OCI-LY7 (cell line): ENCODE measurements at regions not wholly inside any gene's neighbourhood (a gene's known extent, or its start where the extent isn't known, plus 50 kb on each side); places are given as distances from the start of the nearest gene placed in this dataset.

Experiments
- EZH2phosphoT487 ChIP-seq: fragments of 200-600 bp; sonication (generic); IDR thresholded peaks from 2 replicates; pipeline ENCODE4 v1.6.1; 2018; ENCODE audit warnings: low read depth, borderline replicate concordance, mild to moderate bottlenecking, mixed run types, antibody characterized with exemption, low read length, moderate library complexity, mixed read lengths
- TF ChIP-seq, protein P1 (sequence below): fragments of 200-600 bp; sonication (generic); conservative IDR thresholded peaks from 2 replicates; pipeline ENCODE4 v1.5.1; 2014; ENCODE audit warnings: mild to moderate bottlenecking, antibody characterized with exemption, low read length, moderate library complexity, mixed read lengths

- TF ChIP-seq, protein P1, sequence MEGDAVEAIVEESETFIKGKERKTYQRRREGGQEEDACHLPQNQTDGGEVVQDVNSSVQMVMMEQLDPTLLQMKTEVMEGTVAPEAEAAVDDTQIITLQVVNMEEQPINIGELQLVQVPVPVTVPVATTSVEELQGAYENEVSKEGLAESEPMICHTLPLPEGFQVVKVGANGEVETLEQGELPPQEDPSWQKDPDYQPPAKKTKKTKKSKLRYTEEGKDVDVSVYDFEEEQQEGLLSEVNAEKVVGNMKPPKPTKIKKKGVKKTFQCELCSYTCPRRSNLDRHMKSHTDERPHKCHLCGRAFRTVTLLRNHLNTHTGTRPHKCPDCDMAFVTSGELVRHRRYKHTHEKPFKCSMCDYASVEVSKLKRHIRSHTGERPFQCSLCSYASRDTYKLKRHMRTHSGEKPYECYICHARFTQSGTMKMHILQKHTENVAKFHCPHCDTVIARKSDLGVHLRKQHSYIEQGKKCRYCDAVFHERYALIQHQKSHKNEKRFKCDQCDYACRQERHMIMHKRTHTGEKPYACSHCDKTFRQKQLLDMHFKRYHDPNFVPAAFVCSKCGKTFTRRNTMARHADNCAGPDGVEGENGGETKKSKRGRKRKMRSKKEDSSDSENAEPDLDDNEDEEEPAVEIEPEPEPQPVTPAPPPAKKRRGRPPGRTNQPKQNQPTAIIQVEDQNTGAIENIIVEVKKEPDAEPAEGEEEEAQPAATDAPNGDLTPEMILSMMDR = no peak
- TF ChIP-seq EZH2phosphoT487 = no peak
These were observed 429.9 kb upstream of the CXADR start for GRCh38 chr21:17082843-17083483.
